Smooth muscle cell (in vitro differentiated cells): ENCODE measurements at regions not wholly inside any gene's neighbourhood (a gene's known extent, or its start where the extent isn't known, plus 50 kb on each side); places are given as distances from the start of the nearest gene placed in this dataset.

Experiments used
- DNase-seq: peaks from one replicate; lab custom pipeline; 2025; ENCODE audit not compliant: unreplicated experiment; lab: John Stamatoyannopoulos, UW
- H2AFZ ChIP-seq: fragments of 200-600 bp; sonication (generic); 2 replicates; pipeline ENCODE4 v1.6.0; 2016; ENCODE audit warnings: antibody characterized with exemption, low read depth, mild to moderate bottlenecking
- H3F3A ChIP-seq: fragments of 200-600 bp; sonication (generic); 2 replicates; pipeline ENCODE4 v1.6.0; 2017; ENCODE audit warnings: antibody characterized with exemption, low read depth
- H3K27ac ChIP-seq: fragments of 200-600 bp; sonication (generic); 2 replicates; pipeline ENCODE4 v1.5.1; 2016; ENCODE audit warnings: low read depth, mild to moderate bottlenecking
- H3K27me3 ChIP-seq: fragments of 200-600 bp; sonication (generic); 2 replicates; pipeline ENCODE4 v1.6.1; 2016; ENCODE audit warnings: low read depth, mild to moderate bottlenecking
- H3K36me3 ChIP-seq: fragments of 200-600 bp; sonication (generic); 2 replicates; pipeline ENCODE4 v1.5.1; 2016; ENCODE audit warnings: low read depth
- H3K4me1 ChIP-seq: fragments of 200-600 bp; sonication (generic); 2 replicates; pipeline ENCODE4 v1.5.1; 2016; ENCODE audit warnings: low read depth
- H3K4me2 ChIP-seq: fragments of 200-600 bp; sonication (generic); 2 replicates; pipeline ENCODE4 v1.6.0; 2016; ENCODE audit warnings: mild to moderate bottlenecking
- H3K4me3 ChIP-seq: fragments of 200-600 bp; sonication (generic); 2 replicates; pipeline ENCODE4 v1.5.1; 2016; ENCODE audit warnings: mild to moderate bottlenecking
- H3K79me2 ChIP-seq: fragments of 200-600 bp; sonication (generic); 2 replicates; pipeline ENCODE4 v1.6.0; 2016; ENCODE audit warnings: low read depth, mild to moderate bottlenecking
- H3K9ac ChIP-seq: fragments of 200-600 bp; sonication (generic); 2 replicates; pipeline ENCODE4 v1.6.0; 2016; ENCODE audit warnings: low read depth
- H3K9me3 ChIP-seq: fragments of 200-600 bp; sonication (generic); replicated peaks from 2 replicates; pipeline ENCODE4 v1.5.1; 2016; ENCODE audit warnings: low read depth
- H4K20me1 ChIP-seq: fragments of 200-600 bp; sonication (generic); 2 replicates; pipeline ENCODE4 v1.6.0; 2016; ENCODE audit warnings: low read depth
- CTCF ChIP-seq: fragments of 200-600 bp; sonication (generic); IDR thresholded peaks from 2 replicates; pipeline ENCODE4 v1.5.1; 2017; ENCODE audit warnings: borderline replicate concordance, mild to moderate bottlenecking, antibody characterized with exemption; ENCODE audit not compliant: insufficient read depth, poor library complexity, severe bottlenecking
- WGBS: methylation state at CpG from one replicate; pipeline ENCODE4 v1.1.7; 2016; ENCODE audit warnings: low lambda C conversion rate; 5-methylcytosine and 5-hydroxymethylcytosine counted together

DNA sequence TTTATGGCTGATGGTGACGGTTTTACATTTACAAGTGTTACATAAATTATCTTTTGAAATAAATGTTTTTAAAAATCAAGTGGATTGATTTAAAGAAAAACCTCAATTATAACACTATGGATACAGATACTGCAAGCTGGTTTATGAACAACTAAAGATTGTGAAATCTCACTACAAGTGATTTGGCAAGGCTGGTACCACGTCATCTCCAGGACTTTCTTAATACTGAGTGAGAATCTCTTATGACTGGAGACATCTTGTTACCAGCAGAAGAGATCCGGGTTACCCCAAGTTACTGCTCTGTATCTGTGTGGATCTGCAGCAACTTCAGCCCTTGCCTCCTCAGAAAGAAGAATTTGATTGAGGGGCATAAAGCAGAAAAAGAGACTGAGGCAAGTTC is 452.9 kb downstream of the MN1 start:
- Histone ChIP-seq H3K27me3 (peaks cover 19% of the 10 kb centered on the region), H2AFZ (no peak overlapping the region), H3K79me2 (no peaks in the 10 kb centered on the region), H3K9ac (no peak overlapping the region), H4K20me1 (no peaks in the 10 kb centered on the region), H3K4me2 (no peak overlapping the region), H3F3A (no peaks in the 10 kb centered on the region), H3K4me1 (no peaks in the 10 kb centered on the region), H3K4me3 (no peak overlapping the region), H3K9me3 (peaks cover 7% of the 10 kb centered on the region), H3K36me3 (no peaks in the 10 kb centered on the region), H3K27ac (no peak overlapping the region)
- no peak for DNase-seq
- 90% methylated on average over 3 of the region's 3 CpGs for WGBS
- no peak for TF ChIP-seq CTCF

DNA sequence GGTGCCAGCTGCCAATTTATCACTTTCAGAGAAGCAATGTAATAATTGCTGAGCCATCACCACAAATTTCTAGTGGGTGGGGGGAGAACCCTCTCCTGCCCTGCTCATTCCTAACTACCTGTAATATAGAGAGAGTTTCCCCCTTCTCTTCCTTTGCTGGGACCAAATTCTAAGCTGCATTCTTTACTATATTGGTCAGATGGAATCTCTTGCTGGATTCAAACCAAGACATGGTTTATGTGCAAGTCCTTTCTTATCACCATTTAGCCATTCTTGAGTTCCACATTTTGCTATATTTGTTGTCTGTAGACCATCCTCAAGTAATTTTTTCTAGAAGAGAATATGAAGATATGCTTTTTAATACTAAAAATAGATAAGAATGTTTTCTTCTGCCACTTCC is 452.1 kb downstream of the MN1 start:
- H3K27ac ChIP-seq = no peak overlapping the region
- H4K20me1 ChIP-seq = no peaks in the 10 kb centered on the region
- peaks cover 7% of the 10 kb centered on the region for H3K9me3 ChIP-seq
- no peaks in the 10 kb centered on the region for H3K4me1 ChIP-seq
- no peaks in the 10 kb centered on the region for H3K79me2 ChIP-seq
- H3K4me3 ChIP-seq = no peak overlapping the region
- H3K4me2 ChIP-seq = no peak overlapping the region
- no peak overlapping the region for H3K9ac ChIP-seq
- no peak for DNase-seq
- H2AFZ ChIP-seq = no peak overlapping the region
- H3K36me3 ChIP-seq = no peaks in the 10 kb centered on the region
- H3K27me3 ChIP-seq = peaks cover 16% of the 10 kb centered on the region
- TF ChIP-seq CTCF = no peak
- no peaks in the 10 kb centered on the region for H3F3A ChIP-seq

- H3K4me3 ChIP-seq = no peak overlapping the region
- DNase-seq = no peak
- no peak overlapping the region for H3K4me2 ChIP-seq
- H3K9me3 ChIP-seq = peaks cover 7% of the 10 kb centered on the region
- no peaks in the 10 kb centered on the region for H3K36me3 ChIP-seq
- H3K4me1 ChIP-seq = no peaks in the 10 kb centered on the region
- no peaks in the 10 kb centered on the region for H3K79me2 ChIP-seq
- H2AFZ ChIP-seq = no peak overlapping the region
- TF ChIP-seq CTCF = no peak
- H3F3A ChIP-seq = no peaks in the 10 kb centered on the region
- no peak overlapping the region for H3K9ac ChIP-seq
- H4K20me1 ChIP-seq = no peaks in the 10 kb centered on the region
- H3K27me3 ChIP-seq = peaks cover 14% of the 10 kb centered on the region
- H3K27ac ChIP-seq = no peak overlapping the region
These were observed 451.2 kb downstream of the MN1 start for GRCh38 chr22:27350306-27350705.

- Histone ChIP-seq H3K27me3 (peaks cover 9% of the 10 kb centered on the region), H4K20me1 (no peaks in the 10 kb centered on the region), H3F3A (no peaks in the 10 kb centered on the region), H3K36me3 (no peaks in the 10 kb centered on the region), H3K4me2 (no peak overlapping the region), H3K4me3 (no peak overlapping the region), H3K9ac (no peak overlapping the region), H2AFZ (no peak overlapping the region), H3K27ac (no peak overlapping the region), H3K4me1 (no peaks in the 10 kb centered on the region), H3K79me2 (no peaks in the 10 kb centered on the region), H3K9me3 (peaks cover 7% of the 10 kb centered on the region)
- 77% methylated on average over 6 of the region's 6 CpGs for WGBS
- no peak for TF ChIP-seq CTCF
- no peak for DNase-seq
These were observed 449.1 kb downstream of the MN1 start for GRCh38 chr22:27352426-27352825.
